GM23338 (cell line): ENCODE measurements at regions not wholly inside any gene's neighbourhood (a gene's known extent, or its start where the extent isn't known, plus 50 kb on each side); places are given as distances from the start of the nearest gene placed in this dataset.

Experiments
- ATAC-seq: fragments of 200-7000 bp; cut with Tn5 transposase; 3 replicates; pipeline ENCODE4 v1.9.1; 2020
- DNase-seq: peaks from one replicate; pipeline ENCODE4 v3.0.0-alpha.2; 2015; ENCODE audit warnings: low spot score
- H2AFZ ChIP-seq: fragments of 200-600 bp; sonication (generic); 2 replicates; pipeline ENCODE4 v1.8.0; 2016; ENCODE audit warnings: antibody characterized with exemption, mild to moderate bottlenecking, moderate library complexity
- H3F3A ChIP-seq: fragments of 200-600 bp; sonication (generic); replicated peaks from 2 replicates; pipeline ENCODE4 v1.8.0; 2017; ENCODE audit warnings: antibody characterized with exemption, mixed run types, low read depth
- H3K27ac ChIP-seq: fragments of 200-600 bp; sonication (generic); 2 replicates; pipeline ENCODE4 v1.6.1; 2016; ENCODE audit warnings: low read depth
- H3K27me3 ChIP-seq: fragments of 200-600 bp; sonication (generic); 2 replicates; pipeline ENCODE4 v1.8.0; 2016; ENCODE audit warnings: mild to moderate bottlenecking, mixed run types, moderate library complexity; ENCODE audit not compliant: insufficient read depth
- H3K36me3 ChIP-seq: fragments of 200-600 bp; sonication (generic); 2 replicates; pipeline ENCODE4 v1.8.0; 2016; ENCODE audit warnings: mild to moderate bottlenecking; ENCODE audit not compliant: insufficient read depth
- H3K4me1 ChIP-seq: fragments of 200-600 bp; sonication (generic); 2 replicates; pipeline ENCODE4 v1.8.0; 2016; ENCODE audit warnings: mild to moderate bottlenecking, moderate library complexity; ENCODE audit not compliant: insufficient read depth
- H3K4me2 ChIP-seq: fragments of 200-600 bp; sonication (generic); 2 replicates; pipeline ENCODE4 v1.7.1; 2017; ENCODE audit warnings: mixed run types
- H3K4me3 ChIP-seq: fragments of 200-600 bp; sonication (generic); 2 replicates; pipeline ENCODE4 v1.6.1; 2016; ENCODE audit warnings: mixed run types
- H3K79me2 ChIP-seq: fragments of 200-600 bp; sonication (generic); replicated peaks from 2 replicates; pipeline ENCODE4 v1.8.0; 2017; ENCODE audit warnings: mild to moderate bottlenecking; ENCODE audit not compliant: insufficient read depth
- H3K9me2 ChIP-seq: fragments of 200-600 bp; sonication (generic); 2 replicates; pipeline ENCODE4 v1.8.0; 2017; ENCODE audit not compliant: insufficient read depth
- H4K20me1 ChIP-seq: fragments of 200-600 bp; sonication (generic); replicated peaks from 2 replicates; pipeline ENCODE4 v1.8.0; 2017; ENCODE audit warnings: mild to moderate bottlenecking; ENCODE audit not compliant: insufficient read depth
- H3K27ac Mint-ChIP-seq: 2 replicates; pipeline ENCODE4 v1.8.0; 2020; ENCODE audit warnings: inconsistent platforms, mild to moderate bottlenecking, moderate library complexity, mixed read lengths
- H3K27me3 Mint-ChIP-seq: 3 replicates; pipeline ENCODE4 v1.8.0; 2022; ENCODE audit warnings: low read depth, mild to moderate bottlenecking, moderate library complexity, mixed read lengths, inconsistent platforms; ENCODE audit not compliant: insufficient read depth, poor library complexity
- H3K36me3 Mint-ChIP-seq: 3 replicates; pipeline ENCODE4 v1.8.0; 2021; ENCODE audit warnings: low read depth, mild to moderate bottlenecking, inconsistent platforms, moderate library complexity, mixed read lengths
- H3K4me1 Mint-ChIP-seq: 3 replicates; pipeline ENCODE4 v1.8.0; 2020; ENCODE audit warnings: mild to moderate bottlenecking, inconsistent platforms, mixed read lengths
- H3K4me3 Mint-ChIP-seq: 3 replicates; pipeline ENCODE4 v1.8.0; 2021; ENCODE audit warnings: moderate library complexity, mild to moderate bottlenecking, inconsistent platforms, mixed read lengths
- H3K9me3 Mint-ChIP-seq: 3 replicates; pipeline ENCODE4 v1.8.0; 2020; ENCODE audit warnings: moderate library complexity, mild to moderate bottlenecking, inconsistent platforms, mixed read lengths
- CREB1 ChIP-seq: fragments of 250-450 bp; sonication (Bioruptor Pico); IDR thresholded peaks from 2 replicates; pipeline ENCODE4 v1.5.0; 2020; ENCODE audit warnings: low read depth, mild to moderate bottlenecking, moderate library complexity
- EZH2 ChIP-seq: fragments of 200-600 bp; sonication (generic); IDR thresholded peaks from one replicate; pipeline ENCODE4 v1.8.0; 2017; ENCODE audit warnings: antibody characterized with exemption, mild to moderate bottlenecking, low read depth; ENCODE audit not compliant: unreplicated experiment
- EZH2phosphoT487 ChIP-seq: fragments of 200-600 bp; sonication (generic); IDR thresholded peaks from one replicate; pipeline ENCODE4 v1.8.1; 2018; ENCODE audit warnings: antibody characterized with exemption; ENCODE audit not compliant: unreplicated experiment
- JUNB ChIP-seq: IDR thresholded peaks from one replicate; pipeline ENCODE4 v1.6.1; 2016; ENCODE audit warnings: antibody characterized with exemption; ENCODE audit not compliant: unreplicated experiment
- POLR2AphosphoS5 ChIP-seq: IDR thresholded peaks from 2 replicates; pipeline ENCODE4 v1.6.1; 2016; ENCODE audit warnings: antibody characterized with exemption, low read depth
- ZNF114 ChIP-seq: fragments of 250-450 bp; sonication (Bioruptor Pico); IDR thresholded peaks from 2 replicates; pipeline ENCODE4 v1.5.0; 2020; ENCODE audit warnings: mild to moderate bottlenecking, moderate library complexity
- ZNF331 ChIP-seq: fragments of 250-450 bp; sonication (Bioruptor Pico); IDR thresholded peaks from 2 replicates; pipeline ENCODE4 v1.5.0; 2020; ENCODE audit warnings: low read depth, mild to moderate bottlenecking, moderate library complexity
- TF ChIP-seq, protein P1 (sequence below): fragments of 250-450 bp; sonication (Bioruptor Pico); IDR thresholded peaks from 2 replicates; pipeline ENCODE4 v1.5.0; 2020; ENCODE audit warnings: mild to moderate bottlenecking, moderate library complexity
- TF ChIP-seq, protein P2 (sequence below), 2 experiments: fragments of 200-600 bp in 1 of 2; sonication (generic) in 1 of 2; conservative IDR thresholded peaks; 2 replicates each; pipeline versions ENCODE4 v1.5.1 to v1.6.1; 2016 to 2017; ENCODE audit warnings: antibody characterized with exemption in 2 of 2, low read depth in 2 of 2, mild to moderate bottlenecking in 2 of 2, moderate library complexity in 1 of 2
- TF ChIP-seq, protein P3 (sequence below): IDR thresholded peaks from 2 replicates; pipeline ENCODE4 v1.6.1; 2016; ENCODE audit warnings: antibody characterized with exemption

DNA sequence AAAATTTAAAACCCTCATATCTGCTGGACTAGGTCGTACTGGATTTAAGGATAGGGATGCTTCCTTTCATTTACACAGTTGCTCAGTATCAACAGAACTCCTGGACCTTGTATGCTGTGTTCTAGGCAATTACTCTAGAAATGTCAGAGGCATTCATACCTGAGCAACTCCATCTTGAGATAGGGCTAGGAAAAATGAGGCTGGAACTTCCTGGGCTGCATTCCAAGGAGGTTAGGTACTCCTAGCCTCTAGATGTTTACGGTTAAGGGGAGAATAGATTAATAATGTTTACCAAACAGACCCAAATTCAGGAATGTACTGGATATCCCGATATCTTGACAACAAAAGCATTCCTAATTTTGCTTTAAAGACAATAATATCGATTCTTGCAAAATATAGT, 84.7 kb upstream of the NLGN4X start:
- H3K4me3 Mint-ChIP-seq: no peak overlapping the region
- no peak overlapping the region for H3K27ac ChIP-seq
- H2AFZ ChIP-seq: no peak overlapping the region
- H3K36me3 Mint-ChIP-seq: peaks cover 19% of the 10 kb centered on the region
- peaks cover 22% of the 10 kb centered on the region for H3K9me3 Mint-ChIP-seq
- H3K79me2 ChIP-seq: no peaks in the 10 kb centered on the region
- H3K4me3 ChIP-seq: no peak overlapping the region
- no peaks in the 10 kb centered on the region for H4K20me1 ChIP-seq
- H3K27me3 Mint-ChIP-seq: no peaks in the 10 kb centered on the region
- no peaks in the 10 kb centered on the region for H3K27me3 ChIP-seq
- ATAC-seq: no peak
- peak; percentile 9 for DNase-seq
- no peaks in the 10 kb centered on the region for H3K36me3 ChIP-seq
- TF ChIP-seq ZNF331 (CRISPR knock-in tag): no peak
- TF ChIP-seq, protein P1, sequence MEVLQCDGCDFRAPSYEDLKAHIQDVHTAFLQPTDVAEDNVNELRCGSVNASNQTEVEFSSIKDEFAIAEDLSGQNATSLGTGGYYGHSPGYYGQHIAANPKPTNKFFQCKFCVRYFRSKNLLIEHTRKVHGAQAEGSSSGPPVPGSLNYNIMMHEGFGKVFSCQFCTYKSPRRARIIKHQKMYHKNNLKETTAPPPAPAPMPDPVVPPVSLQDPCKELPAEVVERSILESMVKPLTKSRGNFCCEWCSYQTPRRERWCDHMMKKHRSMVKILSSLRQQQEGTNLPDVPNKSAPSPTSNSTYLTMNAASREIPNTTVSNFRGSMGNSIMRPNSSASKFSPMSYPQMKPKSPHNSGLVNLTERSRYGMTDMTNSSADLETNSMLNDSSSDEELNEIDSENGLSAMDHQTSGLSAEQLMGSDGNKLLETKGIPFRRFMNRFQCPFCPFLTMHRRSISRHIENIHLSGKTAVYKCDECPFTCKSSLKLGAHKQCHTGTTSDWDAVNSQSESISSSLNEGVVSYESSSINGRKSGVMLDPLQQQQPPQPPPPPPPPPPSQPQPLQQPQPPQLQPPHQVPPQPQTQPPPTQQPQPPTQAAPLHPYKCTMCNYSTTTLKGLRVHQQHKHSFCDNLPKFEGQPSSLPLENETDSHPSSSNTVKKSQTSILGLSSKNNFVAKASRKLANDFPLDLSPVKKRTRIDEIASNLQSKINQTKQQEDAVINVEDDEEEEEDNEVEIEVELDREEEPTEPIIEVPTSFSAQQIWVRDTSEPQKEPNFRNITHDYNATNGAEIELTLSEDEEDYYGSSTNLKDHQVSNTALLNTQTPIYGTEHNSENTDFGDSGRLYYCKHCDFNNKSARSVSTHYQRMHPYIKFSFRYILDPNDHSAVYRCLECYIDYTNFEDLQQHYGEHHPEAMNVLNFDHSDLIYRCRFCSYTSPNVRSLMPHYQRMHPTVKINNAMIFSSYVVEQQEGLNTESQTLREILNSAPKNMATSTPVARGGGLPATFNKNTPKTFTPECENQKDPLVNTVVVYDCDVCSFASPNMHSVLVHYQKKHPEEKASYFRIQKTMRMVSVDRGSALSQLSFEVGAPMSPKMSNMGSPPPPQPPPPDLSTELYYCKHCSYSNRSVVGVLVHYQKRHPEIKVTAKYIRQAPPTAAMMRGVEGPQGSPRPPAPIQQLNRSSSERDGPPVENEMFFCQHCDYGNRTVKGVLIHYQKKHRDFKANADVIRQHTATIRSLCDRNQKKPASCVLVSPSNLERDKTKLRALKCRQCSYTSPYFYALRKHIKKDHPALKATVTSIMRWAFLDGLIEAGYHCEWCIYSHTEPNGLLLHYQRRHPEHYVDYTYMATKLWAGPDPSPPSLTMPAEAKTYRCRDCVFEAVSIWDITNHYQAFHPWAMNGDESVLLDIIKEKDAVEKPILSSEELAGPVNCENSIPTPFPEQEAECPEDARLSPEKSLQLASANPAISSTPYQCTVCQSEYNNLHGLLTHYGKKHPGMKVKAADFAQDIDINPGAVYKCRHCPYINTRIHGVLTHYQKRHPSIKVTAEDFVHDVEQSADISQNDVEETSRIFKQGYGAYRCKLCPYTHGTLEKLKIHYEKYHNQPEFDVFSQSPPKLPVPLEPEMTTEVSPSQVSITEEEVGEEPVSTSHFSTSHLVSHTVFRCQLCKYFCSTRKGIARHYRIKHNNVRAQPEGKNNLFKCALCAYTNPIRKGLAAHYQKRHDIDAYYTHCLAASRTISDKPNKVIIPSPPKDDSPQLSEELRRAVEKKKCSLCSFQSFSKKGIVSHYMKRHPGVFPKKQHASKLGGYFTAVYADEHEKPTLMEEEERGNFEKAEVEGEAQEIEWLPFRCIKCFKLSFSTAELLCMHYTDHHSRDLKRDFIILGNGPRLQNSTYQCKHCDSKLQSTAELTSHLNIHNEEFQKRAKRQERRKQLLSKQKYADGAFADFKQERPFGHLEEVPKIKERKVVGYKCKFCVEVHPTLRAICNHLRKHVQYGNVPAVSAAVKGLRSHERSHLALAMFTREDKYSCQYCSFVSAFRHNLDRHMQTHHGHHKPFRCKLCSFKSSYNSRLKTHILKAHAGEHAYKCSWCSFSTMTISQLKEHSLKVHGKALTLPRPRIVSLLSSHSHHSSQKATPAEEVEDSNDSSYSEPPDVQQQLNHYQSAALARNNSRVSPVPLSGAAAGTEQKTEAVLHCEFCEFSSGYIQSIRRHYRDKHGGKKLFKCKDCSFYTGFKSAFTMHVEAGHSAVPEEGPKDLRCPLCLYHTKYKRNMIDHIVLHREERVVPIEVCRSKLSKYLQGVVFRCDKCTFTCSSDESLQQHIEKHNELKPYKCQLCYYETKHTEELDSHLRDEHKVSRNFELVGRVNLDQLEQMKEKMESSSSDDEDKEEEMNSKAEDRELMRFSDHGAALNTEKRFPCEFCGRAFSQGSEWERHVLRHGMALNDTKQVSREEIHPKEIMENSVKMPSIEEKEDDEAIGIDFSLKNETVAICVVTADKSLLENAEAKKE (CRISPR knock-in tag): no peak
- H3K4me1 Mint-ChIP-seq: peaks cover 9% of the 10 kb centered on the region
- H3K4me2 ChIP-seq: no peak overlapping the region
- H3K27ac Mint-ChIP-seq: no peak overlapping the region
- peaks cover 2% of the 10 kb centered on the region; the same call in 1 of the 2 replicates for H3K4me1 ChIP-seq
- H3K9me2 ChIP-seq: no peaks in the 10 kb centered on the region
- no peaks in the 10 kb centered on the region for H3F3A ChIP-seq

DNA sequence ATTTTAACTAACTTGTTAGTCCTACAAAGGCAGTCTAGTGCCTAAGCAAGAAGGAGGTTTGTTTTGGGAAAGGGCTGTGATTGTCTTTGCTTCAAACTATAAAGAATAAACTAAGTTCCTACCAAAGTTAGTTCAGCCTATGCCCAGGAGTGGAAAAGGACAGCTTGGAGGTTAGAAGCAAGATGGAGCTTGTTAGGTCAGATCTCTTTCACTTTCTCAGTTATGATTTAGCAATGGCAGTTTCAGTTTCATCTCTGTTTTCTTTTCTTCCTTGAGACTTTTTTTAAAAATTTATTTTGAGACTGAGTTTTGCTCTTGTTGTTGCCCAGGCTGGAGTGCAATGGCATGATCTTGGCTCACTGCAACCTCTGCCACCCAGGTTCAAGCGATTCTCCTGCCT, 82.9 kb upstream of the NLGN4X start:
- Histone ChIP-seq H3K36me3 (no peaks in the 10 kb centered on the region), H3K79me2 (no peaks in the 10 kb centered on the region), H3K4me2 (no peak overlapping the region), H3K9me2 (no peaks in the 10 kb centered on the region), H3F3A (no peaks in the 10 kb centered on the region), H3K27ac (no peak overlapping the region), H3K27me3 (no peaks in the 10 kb centered on the region), H4K20me1 (no peaks in the 10 kb centered on the region), H2AFZ (no peak overlapping the region), H3K4me3 (no peak overlapping the region), H3K4me1 (peaks cover 17% of the 10 kb centered on the region)
- H3K4me1 Mint-ChIP-seq: peaks cover 25% of the 10 kb centered on the region
- H3K27me3 Mint-ChIP-seq: peaks cover 4% of the 10 kb centered on the region
- H3K4me3 Mint-ChIP-seq: no peak overlapping the region
- ATAC-seq (no peak), DNase-seq (no peak)
- H3K9me3 Mint-ChIP-seq: peaks cover 24% of the 10 kb centered on the region
- no peak overlapping the region for H3K27ac Mint-ChIP-seq
- peaks cover 24% of the 10 kb centered on the region for H3K36me3 Mint-ChIP-seq
- no peak for TF ChIP-seq JUNB
- no peak for TF ChIP-seq POLR2AphosphoS5
- TF ChIP-seq, protein P2, sequence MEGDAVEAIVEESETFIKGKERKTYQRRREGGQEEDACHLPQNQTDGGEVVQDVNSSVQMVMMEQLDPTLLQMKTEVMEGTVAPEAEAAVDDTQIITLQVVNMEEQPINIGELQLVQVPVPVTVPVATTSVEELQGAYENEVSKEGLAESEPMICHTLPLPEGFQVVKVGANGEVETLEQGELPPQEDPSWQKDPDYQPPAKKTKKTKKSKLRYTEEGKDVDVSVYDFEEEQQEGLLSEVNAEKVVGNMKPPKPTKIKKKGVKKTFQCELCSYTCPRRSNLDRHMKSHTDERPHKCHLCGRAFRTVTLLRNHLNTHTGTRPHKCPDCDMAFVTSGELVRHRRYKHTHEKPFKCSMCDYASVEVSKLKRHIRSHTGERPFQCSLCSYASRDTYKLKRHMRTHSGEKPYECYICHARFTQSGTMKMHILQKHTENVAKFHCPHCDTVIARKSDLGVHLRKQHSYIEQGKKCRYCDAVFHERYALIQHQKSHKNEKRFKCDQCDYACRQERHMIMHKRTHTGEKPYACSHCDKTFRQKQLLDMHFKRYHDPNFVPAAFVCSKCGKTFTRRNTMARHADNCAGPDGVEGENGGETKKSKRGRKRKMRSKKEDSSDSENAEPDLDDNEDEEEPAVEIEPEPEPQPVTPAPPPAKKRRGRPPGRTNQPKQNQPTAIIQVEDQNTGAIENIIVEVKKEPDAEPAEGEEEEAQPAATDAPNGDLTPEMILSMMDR (conservative IDR thresholded peaks at IDR 0.05; ENCODE audit: low read depth in 2 of 2): no peak
- TF ChIP-seq, protein P3, sequence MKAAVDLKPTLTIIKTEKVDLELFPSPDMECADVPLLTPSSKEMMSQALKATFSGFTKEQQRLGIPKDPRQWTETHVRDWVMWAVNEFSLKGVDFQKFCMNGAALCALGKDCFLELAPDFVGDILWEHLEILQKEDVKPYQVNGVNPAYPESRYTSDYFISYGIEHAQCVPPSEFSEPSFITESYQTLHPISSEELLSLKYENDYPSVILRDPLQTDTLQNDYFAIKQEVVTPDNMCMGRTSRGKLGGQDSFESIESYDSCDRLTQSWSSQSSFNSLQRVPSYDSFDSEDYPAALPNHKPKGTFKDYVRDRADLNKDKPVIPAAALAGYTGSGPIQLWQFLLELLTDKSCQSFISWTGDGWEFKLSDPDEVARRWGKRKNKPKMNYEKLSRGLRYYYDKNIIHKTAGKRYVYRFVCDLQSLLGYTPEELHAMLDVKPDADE: no peak
- TF ChIP-seq ZNF114: no peak
- TF ChIP-seq EZH2: no peak
- TF ChIP-seq ZNF331 (CRISPR knock-in tag): no peak
- TF ChIP-seq CREB1 (CRISPR knock-in tag): no peak
- TF ChIP-seq EZH2phosphoT487: no peak
